GM21786 (cell line): ENCODE measurements at regions not wholly inside any gene's neighbourhood (a gene's known extent, or its start where the extent isn't known, plus 50 kb on each side); places are given as distances from the start of the nearest gene placed in this dataset.
"Not testable (repeated sequence)": the region's sequence is repeated elsewhere in the genome, so short reads cannot be mapped to it uniquely, and the experiment has no call there.

Experiments
- ATAC-seq: cut with Tn5 transposase; IDR thresholded peaks from one replicate; pipeline ENCODE4 v1.9.1; 2021; ENCODE audit not compliant: unreplicated experiment

DNA sequence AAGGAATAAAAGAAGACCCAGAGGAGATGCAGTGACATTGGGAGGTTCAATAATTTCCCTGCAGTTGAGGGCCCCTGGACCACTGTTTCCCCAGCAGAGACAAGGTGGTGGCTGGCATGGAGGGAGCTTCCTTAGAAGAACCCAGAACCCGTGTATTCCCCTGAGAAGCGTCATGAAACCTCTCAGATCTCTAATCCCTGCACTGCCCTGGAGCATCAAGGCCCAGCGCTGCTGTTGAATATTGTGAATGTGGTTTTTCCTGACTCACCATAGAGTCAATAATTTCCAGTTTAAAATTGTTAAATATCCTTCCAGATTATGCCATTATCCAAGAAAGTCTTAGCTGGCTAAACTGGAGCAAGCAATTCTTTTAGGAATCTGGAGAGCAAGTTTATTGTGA, 187.2 kb downstream of the LMLN start:
- not testable (repeated sequence) for ATAC-seq

DNA sequence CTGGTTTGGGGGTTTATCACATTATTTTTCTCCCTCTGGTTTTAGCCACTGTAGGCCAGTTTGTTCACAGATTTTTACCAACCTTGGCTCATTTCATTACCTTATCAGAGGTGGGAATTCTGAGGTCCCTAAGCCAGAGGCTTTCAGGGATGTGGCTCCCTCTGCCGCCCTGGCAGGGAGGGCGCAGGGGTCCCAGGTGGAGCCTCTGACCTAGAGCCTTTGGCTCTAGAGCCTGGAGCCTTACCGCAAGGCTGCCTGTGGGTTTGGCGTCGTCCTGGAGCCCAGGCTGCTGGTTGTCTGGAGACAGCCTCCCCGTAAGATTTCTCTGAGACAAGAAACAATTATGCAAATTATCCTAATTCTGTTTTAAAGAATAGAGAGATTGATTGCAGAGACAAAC, 188.0 kb downstream of the LMLN start:
- not testable (repeated sequence) for ATAC-seq

DNA sequence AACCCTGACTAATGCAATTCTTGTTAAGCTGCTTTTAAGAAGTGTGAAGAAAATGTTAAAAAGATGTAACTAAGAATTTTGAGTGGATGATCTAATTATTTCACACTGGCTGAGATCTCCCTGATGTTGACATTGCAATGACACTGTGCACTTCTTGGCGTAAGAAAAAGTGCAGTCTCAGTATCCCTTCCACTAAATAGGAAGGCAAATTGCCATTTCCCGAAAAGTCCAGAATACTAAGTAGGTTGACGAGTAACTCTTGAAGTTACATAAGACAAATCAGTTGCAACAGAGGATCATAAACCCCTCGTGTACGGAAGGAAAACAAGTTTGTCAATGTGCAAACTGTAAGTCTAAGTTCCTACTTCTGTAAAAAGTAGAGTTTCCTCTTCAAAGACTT, 189.9 kb downstream of the LMLN start:
- ATAC-seq = not testable (repeated sequence)

DNA sequence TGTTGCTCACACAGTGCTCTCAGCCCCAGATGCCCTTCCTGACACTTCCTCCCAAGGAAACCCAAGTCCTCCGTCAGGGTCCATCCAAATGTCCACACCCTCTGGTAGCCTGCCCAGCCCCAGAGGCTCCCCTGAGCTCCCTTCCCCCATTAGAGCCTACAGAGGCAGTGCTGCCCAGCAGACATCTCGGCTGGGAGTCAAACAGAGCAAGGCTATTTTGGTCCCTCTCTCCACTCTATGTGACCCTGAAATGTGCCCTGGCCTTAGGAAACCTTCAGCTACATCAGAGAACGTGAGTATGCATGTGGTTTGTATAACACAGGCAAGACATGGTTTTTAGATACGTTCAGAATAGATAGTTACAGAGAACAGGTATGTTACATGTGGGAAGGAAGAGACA, 191.8 kb downstream of the LMLN start:
- not testable (repeated sequence) for ATAC-seq

DNA sequence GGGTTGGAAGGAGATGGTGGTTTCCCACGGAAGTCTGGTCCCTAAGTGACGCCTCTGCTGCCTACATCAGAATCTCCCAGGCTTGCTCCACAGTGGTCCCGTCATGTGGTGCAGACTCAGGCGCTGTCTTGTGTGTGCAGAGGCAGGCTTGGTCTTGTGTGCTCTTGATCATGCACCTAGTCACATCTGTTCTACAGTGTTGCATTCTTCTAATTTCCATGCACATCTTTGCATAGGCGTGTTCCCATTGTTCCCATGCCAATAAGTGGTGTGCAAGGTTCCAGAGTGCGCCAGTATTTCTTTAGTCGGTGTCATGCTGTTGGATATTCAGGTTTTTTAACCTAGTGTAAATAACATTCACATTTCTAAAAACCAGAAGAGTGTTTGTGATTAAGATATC, 195.8 kb downstream of the LMLN start:
- ATAC-seq = not testable (repeated sequence)

DNA sequence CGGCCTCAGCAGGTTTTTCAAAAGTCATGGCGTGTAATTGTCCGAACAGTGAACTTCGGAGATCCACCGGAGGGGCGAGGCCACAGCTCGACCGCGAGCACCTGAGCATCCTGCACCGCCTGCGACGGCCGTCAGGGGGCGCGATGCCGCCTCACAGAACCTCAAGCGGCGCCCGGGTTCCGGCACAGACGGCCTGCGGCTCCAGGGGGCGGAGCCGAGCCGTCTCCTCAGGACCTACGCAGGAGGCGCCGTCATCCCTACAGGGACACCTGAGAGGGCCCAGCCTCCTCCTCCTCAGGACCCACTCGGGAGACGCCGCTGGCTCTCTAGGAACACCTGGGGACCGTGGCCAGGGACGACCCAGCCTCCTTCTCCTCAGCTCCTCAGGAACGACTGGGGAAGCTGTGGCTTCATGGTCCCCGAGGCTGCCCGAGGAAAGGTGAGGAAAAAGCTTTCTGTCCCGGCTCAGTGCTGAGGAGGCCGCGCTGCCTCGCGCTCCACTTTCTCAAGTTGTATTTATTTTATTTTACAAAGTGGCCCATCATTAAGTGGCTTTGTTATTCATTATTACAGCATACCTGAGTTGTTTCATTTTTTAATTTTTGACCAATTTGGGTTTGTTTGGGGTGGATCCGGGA, 197.3 kb downstream of the LMLN start:
- peak; percentile 43 for ATAC-seq

DNA sequence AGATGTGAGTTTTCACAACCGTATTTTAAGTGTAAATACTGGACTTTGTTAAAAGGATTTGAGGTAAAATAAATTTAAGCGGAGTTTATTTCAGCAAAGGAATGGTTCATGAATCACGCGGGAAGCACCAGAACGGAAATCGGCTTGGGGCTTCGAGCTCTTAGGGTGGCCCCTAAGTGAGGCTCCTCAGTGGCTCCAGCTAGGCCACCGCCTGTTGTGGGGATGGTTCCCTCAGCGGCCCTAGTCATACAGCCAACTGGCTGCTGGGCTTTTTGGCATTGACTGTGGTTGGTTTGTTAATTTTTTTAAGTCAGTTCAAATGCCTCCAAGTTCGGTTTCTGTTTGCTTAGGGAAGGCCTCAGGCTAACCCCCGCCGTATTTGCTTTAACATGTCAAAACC, 198.0 kb downstream of the LMLN start:
- not testable (repeated sequence) for ATAC-seq

DNA sequence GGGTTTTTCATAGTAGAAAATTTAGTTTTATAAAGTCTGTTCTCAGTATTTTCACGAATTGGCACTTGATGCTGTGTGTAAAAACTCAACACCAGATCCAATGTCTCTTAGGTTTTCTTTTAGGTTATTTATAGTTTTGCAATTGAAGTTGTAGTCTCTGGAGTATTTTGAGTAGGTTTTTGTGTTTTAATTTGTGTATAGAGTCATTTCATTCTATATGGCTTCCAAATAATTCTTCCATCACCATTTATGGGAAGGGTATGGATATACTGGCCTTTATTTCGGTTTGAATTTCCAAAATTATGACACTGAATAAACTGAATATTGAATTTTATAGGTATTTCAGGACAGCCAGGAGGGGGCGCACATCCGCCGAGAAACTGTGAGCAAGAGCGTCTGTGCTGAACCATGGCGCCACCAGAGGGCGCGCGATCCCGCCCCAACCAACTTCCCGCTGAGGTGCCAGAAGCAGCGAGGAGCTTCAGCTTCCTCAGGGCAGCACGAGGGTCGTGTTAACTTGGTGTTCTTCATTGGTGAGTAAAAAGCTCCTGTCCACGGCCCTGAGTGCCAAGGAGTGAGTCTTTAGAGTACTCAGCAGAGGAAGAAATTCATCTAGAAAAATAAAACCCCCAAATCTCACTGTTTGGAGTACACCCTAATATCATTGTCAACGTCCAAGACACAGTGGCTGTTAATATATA, 207.5 kb downstream of the LMLN start:
- not testable (repeated sequence) for ATAC-seq

DNA sequence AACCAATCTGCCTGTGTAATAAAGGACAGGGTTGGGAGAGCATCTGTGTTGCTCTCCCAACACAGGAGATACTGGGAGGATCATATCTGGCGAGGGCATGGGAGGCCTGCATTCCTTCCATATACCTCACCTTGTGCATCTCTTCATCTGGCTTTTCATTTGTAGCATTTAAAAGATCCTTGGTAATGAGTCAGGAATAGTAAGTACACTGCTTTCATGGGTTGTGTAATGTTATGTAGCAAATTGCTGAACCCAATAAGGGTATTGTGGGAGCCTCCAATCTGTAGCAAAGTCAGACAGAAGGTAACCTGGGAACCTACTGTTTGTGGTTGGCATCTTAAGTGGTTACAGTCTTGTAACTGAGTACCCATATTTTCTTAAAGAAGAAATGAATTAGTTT, 210.8 kb downstream of the LMLN start:
- not testable (repeated sequence) for ATAC-seq

DNA sequence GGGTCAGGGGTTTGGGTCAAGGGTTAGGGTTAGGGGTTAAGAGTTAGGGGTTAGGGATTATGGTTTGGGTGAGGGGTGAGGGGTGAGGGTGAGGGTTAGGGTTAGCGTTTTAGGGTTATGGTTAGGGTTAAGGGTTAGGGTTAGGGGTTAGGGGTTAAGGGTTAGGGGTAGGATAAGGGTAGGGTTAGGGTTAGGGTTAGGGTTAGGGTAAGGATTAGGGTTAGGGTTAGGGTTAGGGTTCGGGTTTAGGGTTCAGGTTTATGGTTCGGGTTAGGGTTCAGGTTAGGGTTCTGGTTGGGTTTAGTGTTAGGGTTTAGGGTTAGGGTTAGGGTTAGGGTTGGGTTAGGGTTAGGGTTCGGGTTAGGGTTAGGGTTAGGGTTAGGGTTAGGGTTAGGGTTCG, 213.1 kb downstream of the LMLN start:
- ATAC-seq = not testable (repeated sequence)

DNA sequence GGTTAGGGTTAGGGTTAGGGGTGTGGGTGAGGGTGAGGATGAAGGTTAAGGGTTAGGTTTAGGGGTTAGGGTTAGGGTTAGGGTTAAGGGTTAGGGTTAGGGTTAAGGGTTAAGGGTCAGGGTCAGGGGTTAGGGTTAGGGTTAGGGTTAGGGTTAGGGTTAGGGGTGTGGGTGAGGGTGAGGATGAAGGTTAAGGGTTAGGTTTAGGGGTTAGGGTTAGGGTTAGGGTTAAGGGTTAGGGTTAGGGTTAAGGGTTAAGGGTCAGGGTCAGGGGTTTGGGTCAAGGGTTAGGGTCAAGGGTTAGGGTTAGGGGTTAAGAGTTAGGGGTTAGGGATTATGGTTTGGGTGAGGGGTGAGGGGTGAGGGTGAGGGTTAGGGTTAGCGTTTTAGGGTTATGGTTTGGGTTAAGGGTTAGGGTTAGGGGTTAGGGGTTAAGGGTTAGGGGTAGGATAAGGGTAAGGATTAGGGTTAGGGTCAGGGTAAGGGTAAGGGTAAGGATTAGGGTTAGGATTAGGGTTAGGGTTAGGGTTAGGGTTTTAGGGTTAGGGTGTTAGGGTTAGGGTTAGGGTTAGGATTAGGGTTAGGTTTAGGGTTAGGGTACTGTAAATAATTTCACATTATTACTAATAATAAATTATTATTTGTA, 214.0 kb downstream of the LMLN start:
- not testable (repeated sequence) for ATAC-seq
